ENCODE measurements at regions not wholly inside any gene's neighbourhood (a gene's known extent, or its start where the extent isn't known, plus 50 kb on each side); places are given as distances from the start of the nearest gene placed in this dataset.
"Not testable (repeated sequence)": the region's sequence is repeated elsewhere in the genome, so short reads cannot be mapped to it uniquely, and the experiment has no call there.

- DNase-seq (ENCODE audit: low read depth in 2 of 2) = no peak
Measured at GRCh38 chr1:60813071-60813470, 269.3 kb upstream of the NFIA start.

- DNase-seq (ENCODE audit: low read depth in 2 of 2) = no peak
Measured at GRCh38 chr1:60809204-60809980, 273.0 kb upstream of the NFIA start.

- DNase-seq (ENCODE audit: low read depth in 2 of 2) = no peak
Measured at GRCh38 chr1:60808676-60809075, 273.7 kb upstream of the NFIA start.

- no peak for DNase-seq (ENCODE audit: low read depth in 2 of 2)
Measured at GRCh38 chr1:60802884-60803283, 279.5 kb upstream of the NFIA start.

GRCh38 chr1:60797351-60797750 lies 285.0 kb upstream of the NFIA start:
- no peak for DNase-seq (ENCODE audit: low read depth in 2 of 2)

- no peak for DNase-seq (ENCODE audit: low read depth in 2 of 2)
Measured at GRCh38 chr1:60791226-60791625, 291.1 kb upstream of the NFIA start.

- DNase-seq (ENCODE audit: low read depth in 2 of 2) = not testable (repeated sequence)
Measured at GRCh38 chr1:60773099-60773498, 309.3 kb upstream of the NFIA start.

- DNase-seq (ENCODE audit: low read depth in 2 of 2) = no peak
Measured at GRCh38 chr1:60769082-60769481, 313.3 kb upstream of the NFIA start.

GRCh38 chr1:60765204-60765603 lies 317.2 kb upstream of the NFIA start:
- DNase-seq (ENCODE audit: low read depth in 2 of 2) = no peak

GRCh38 chr1:60764489-60764888 lies 317.9 kb upstream of the NFIA start:
- no peak for DNase-seq (ENCODE audit: low read depth in 2 of 2)

GRCh38 chr1:60763741-60764140 lies 318.6 kb upstream of the NFIA start:
- no peak for DNase-seq (ENCODE audit: low read depth in 2 of 2)

- DNase-seq (ENCODE audit: low read depth in 2 of 2) = no peak
Measured at GRCh38 chr1:60762911-60763310, 319.4 kb upstream of the NFIA start.

- no peak for DNase-seq (ENCODE audit: low read depth in 2 of 2)
Measured at GRCh38 chr1:60762176-60762575, 320.2 kb upstream of the NFIA start.

GRCh38 chr1:60759291-60759690 lies 323.1 kb upstream of the NFIA start:
- no peak for DNase-seq (ENCODE audit: low read depth in 2 of 2)

GRCh38 chr1:60757485-60757884 lies 324.9 kb upstream of the NFIA start:
- no peak for DNase-seq (ENCODE audit: low read depth in 2 of 2)

GRCh38 chr1:60753036-60753900 lies 329.1 kb upstream of the NFIA start:
- DNase-seq (ENCODE audit: low read depth in 2 of 2) = no peak

- no peak for DNase-seq (ENCODE audit: low read depth in 2 of 2)
Measured at GRCh38 chr1:60751306-60751705, 331.1 kb upstream of the NFIA start.

- no peak for DNase-seq (ENCODE audit: low read depth in 2 of 2)
Measured at GRCh38 chr1:60747353-60747752, 335.0 kb upstream of the NFIA start.

GRCh38 chr1:60746278-60746791 lies 336.0 kb upstream of the NFIA start:
- DNase-seq (ENCODE audit: low read depth in 2 of 2) = no peak

- DNase-seq (ENCODE audit: low read depth in 2 of 2) = no peak
Measured at GRCh38 chr1:60745484-60745883, 336.9 kb upstream of the NFIA start.

- DNase-seq (ENCODE audit: low read depth in 2 of 2) = no peak
Measured at GRCh38 chr1:60742339-60742738, 340.0 kb upstream of the NFIA start.

GRCh38 chr1:60740154-60740553 lies 342.2 kb upstream of the NFIA start:
- DNase-seq (ENCODE audit: low read depth in 2 of 2) = no peak

GRCh38 chr1:60739729-60740128 lies 342.6 kb upstream of the NFIA start:
- no peak for DNase-seq (ENCODE audit: low read depth in 2 of 2)

Measured in stimulated activated CD4-positive, alpha-beta T cell treated with anti-CD3 and anti-CD28 coated beads, Interleukin-1b, Interleukin-23, amount 100 ng/mL, for 4 hours (primary cell).